ENCODE measurements at regions not wholly inside any gene's neighbourhood (a gene's known extent, or its start where the extent isn't known, plus 50 kb on each side); places are given as distances from the start of the nearest gene placed in this dataset.
"Not testable (repeated sequence)": the region's sequence is repeated elsewhere in the genome, so short reads cannot be mapped to it uniquely, and the experiment has no call there.

GRCh38 chr4:104919406-104919805 is 227.3 kb upstream of the TET2 start:
- no peak for TF ChIP-seq CTCF (conservative IDR thresholded peaks at IDR 0.05)
- no peaks in the 10 kb centered on the region for H3K36me3 Mint-ChIP-seq
- H3K27me3 Mint-ChIP-seq: no peaks in the 10 kb centered on the region
- no peak overlapping the region for H3K4me3 Mint-ChIP-seq
- H3K4me1 Mint-ChIP-seq (ENCODE audit: unreplicated experiment): no peaks in the 10 kb centered on the region
- DNase-seq (ENCODE audit: extremely low spot score, unreplicated experiment): no peak
- H3K27ac Mint-ChIP-seq: no peak overlapping the region
- H3K9me3 Mint-ChIP-seq: no peaks in the 10 kb centered on the region

GRCh38 chr4:104930298-104930697 is 216.4 kb upstream of the TET2 start:
- H3K27me3 Mint-ChIP-seq: peaks cover 3% of the 10 kb centered on the region
- H3K4me3 Mint-ChIP-seq: no peak overlapping the region
- no peaks in the 10 kb centered on the region for H3K36me3 Mint-ChIP-seq
- no peaks in the 10 kb centered on the region for H3K9me3 Mint-ChIP-seq
- no peak for TF ChIP-seq CTCF (conservative IDR thresholded peaks at IDR 0.05)
- DNase-seq (ENCODE audit: extremely low spot score, unreplicated experiment): no peak
- H3K27ac Mint-ChIP-seq: no peak overlapping the region
- H3K4me1 Mint-ChIP-seq (ENCODE audit: unreplicated experiment): no peaks in the 10 kb centered on the region

- not testable (repeated sequence) for H3K27ac Mint-ChIP-seq; H3K9me3 Mint-ChIP-seq; H3K4me3 Mint-ChIP-seq; H3K36me3 Mint-ChIP-seq; DNase-seq (ENCODE audit: extremely low spot score, unreplicated experiment); H3K27me3 Mint-ChIP-seq; H3K4me1 Mint-ChIP-seq (ENCODE audit: unreplicated experiment)
Observed at GRCh38 chr4:104930745-104931736, 215.6 kb upstream of the TET2 start.

GRCh38 chr4:104938624-104939023 is 208.1 kb upstream of the TET2 start:
- TF ChIP-seq CTCF (conservative IDR thresholded peaks at IDR 0.05): no peak
- Mint-ChIP-seq H3K4me1 (ENCODE audit: unreplicated experiment) (no peaks in the 10 kb centered on the region), H3K27ac (no peak overlapping the region), H3K36me3 (no peaks in the 10 kb centered on the region), H3K27me3 (no peaks in the 10 kb centered on the region), H3K9me3 (no peaks in the 10 kb centered on the region), H3K4me3 (no peak overlapping the region)
- no peak for DNase-seq (ENCODE audit: extremely low spot score, unreplicated experiment)

GRCh38 chr4:104940927-104941326 is 205.7 kb upstream of the TET2 start:
- no peak overlapping the region for H3K27ac Mint-ChIP-seq
- no peak overlapping the region for H3K4me3 Mint-ChIP-seq
- H3K36me3 Mint-ChIP-seq: no peaks in the 10 kb centered on the region
- no peak for DNase-seq (ENCODE audit: extremely low spot score, unreplicated experiment)
- H3K4me1 Mint-ChIP-seq (ENCODE audit: unreplicated experiment): no peaks in the 10 kb centered on the region
- H3K27me3 Mint-ChIP-seq: no peaks in the 10 kb centered on the region
- H3K9me3 Mint-ChIP-seq: no peaks in the 10 kb centered on the region
- no peak for TF ChIP-seq CTCF (conservative IDR thresholded peaks at IDR 0.05)

- no peaks in the 10 kb centered on the region for H3K9me3 Mint-ChIP-seq
- H3K4me3 Mint-ChIP-seq: no peak overlapping the region
- TF ChIP-seq CTCF (conservative IDR thresholded peaks at IDR 0.05): no peak
- no peaks in the 10 kb centered on the region for H3K27me3 Mint-ChIP-seq
- no peak overlapping the region for H3K27ac Mint-ChIP-seq
- H3K4me1 Mint-ChIP-seq (ENCODE audit: unreplicated experiment): no peaks in the 10 kb centered on the region
- no peaks in the 10 kb centered on the region for H3K36me3 Mint-ChIP-seq
- DNase-seq (ENCODE audit: extremely low spot score, unreplicated experiment): no peak
Observed at GRCh38 chr4:104941661-104942062, 205.0 kb upstream of the TET2 start.
